GM10266 (cell line): ENCODE measurements at regions not wholly inside any gene's neighbourhood (a gene's known extent, or its start where the extent isn't known, plus 50 kb on each side); places are given as distances from the start of the nearest gene placed in this dataset.

ENCODE experiments used
- DNase-seq: peaks from one replicate; pipeline ENCODE4 v3.0.0; 2012; ENCODE audit errors: extremely low spot score
- CTCF ChIP-seq: IDR thresholded peaks from 2 replicates; pipeline ENCODE4 v1.5.1; 2012; ENCODE audit warnings: mild to moderate bottlenecking, low read depth; ENCODE audit not compliant: control insufficient read depth, insufficient read depth; ENCODE audit errors: missing control alignments

GRCh38 chr2:137770166-137770565, 194.1 kb upstream of the HNMT start:
- TF ChIP-seq CTCF: no peak
- DNase-seq: no peak

- DNase-seq: no peak
- no peak for TF ChIP-seq CTCF
Measured at GRCh38 chr2:137771064-137771463, 193.2 kb upstream of the HNMT start.

- no peak for TF ChIP-seq CTCF
- DNase-seq: no peak
Measured at GRCh38 chr2:137772451-137772850, 191.8 kb upstream of the HNMT start.

- no peak for DNase-seq
- TF ChIP-seq CTCF: no peak
Measured at GRCh38 chr2:137775529-137775928, 188.7 kb upstream of the HNMT start.

- no peak for DNase-seq
- no peak for TF ChIP-seq CTCF
Measured at GRCh38 chr2:137776697-137777096, 187.6 kb upstream of the HNMT start.

- no peak for TF ChIP-seq CTCF
- no peak for DNase-seq
Measured at GRCh38 chr2:137797641-137798040, 166.6 kb upstream of the HNMT start.

GRCh38 chr2:137799600-137799999, 164.7 kb upstream of the HNMT start:
- no peak for TF ChIP-seq CTCF
- no peak for DNase-seq

GRCh38 chr2:137800386-137800785, 163.9 kb upstream of the HNMT start:
- no peak for DNase-seq
- TF ChIP-seq CTCF: no peak
